ENCODE measurements at regions not wholly inside any gene's neighbourhood (a gene's known extent, or its start where the extent isn't known, plus 50 kb on each side); places are given as distances from the start of the nearest gene placed in this dataset.

- no peak for DNase-seq (ENCODE audit: low read depth in 2 of 2)
Observed at GRCh38 chr4:123987408-123987807, 590.8 kb downstream of the SPRY1 start.

GRCh38 chr4:123990310-123990870 is 593.8 kb downstream of the SPRY1 start:
- no peak for DNase-seq (ENCODE audit: low read depth in 2 of 2)

DNA sequence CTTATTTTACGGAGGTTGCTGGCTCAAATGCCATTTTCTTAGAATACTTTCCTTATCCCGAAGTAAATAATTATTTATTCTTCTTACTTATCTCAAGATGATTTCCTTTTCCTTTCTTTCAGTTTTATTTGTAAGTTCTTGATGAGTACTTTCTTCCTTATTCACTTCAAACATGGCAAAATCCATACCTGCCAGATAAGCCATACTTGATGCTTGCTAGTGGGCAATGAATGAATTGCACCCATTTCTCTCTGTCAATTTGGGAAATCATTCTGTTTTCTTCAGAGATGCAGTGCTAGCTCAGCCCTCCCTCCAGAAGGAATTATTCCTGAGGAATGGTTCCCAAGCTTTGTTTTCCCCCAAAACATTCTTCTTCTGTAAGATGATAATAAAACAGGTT is 598.3 kb downstream of the SPRY1 start:
- DNase-seq (ENCODE audit: low read depth in 2 of 2) = no peak

GRCh38 chr4:123995936-123996335 is 599.3 kb downstream of the SPRY1 start:
- DNase-seq (ENCODE audit: low read depth in 2 of 2) = no peak

- no peak for DNase-seq (ENCODE audit: low read depth in 2 of 2)
Observed at GRCh38 chr4:123996718-123997510, 600.3 kb downstream of the SPRY1 start.

- no peak for DNase-seq (ENCODE audit: low read depth in 2 of 2)
Observed at GRCh38 chr4:123997776-123998449, 601.3 kb downstream of the SPRY1 start.

DNA sequence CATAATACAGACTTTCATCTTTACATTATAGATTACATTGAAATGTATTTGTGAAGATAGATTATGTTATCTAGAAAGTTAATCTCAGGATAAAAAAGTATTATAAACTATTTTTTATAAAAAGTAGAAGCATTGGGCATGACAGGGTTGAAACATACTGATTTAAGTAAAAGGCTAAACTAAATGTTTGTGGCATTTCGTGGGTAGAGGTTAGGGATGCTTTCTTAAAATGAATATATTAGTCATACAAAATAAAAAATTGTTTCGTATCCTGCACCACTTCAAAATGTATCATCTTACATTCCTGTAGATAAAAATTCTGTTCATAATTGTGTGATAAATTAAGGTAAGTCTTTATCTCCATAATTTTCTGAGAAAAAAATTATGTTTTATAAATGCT is 603.6 kb downstream of the SPRY1 start:
- DNase-seq (ENCODE audit: low read depth in 2 of 2) = no peak

- no peak for DNase-seq (ENCODE audit: low read depth in 2 of 2)
Observed at GRCh38 chr4:124015766-124016165, 619.2 kb downstream of the SPRY1 start.

- no peak for DNase-seq (ENCODE audit: low read depth in 2 of 2)
Observed at GRCh38 chr4:124017185-124017785, 620.7 kb downstream of the SPRY1 start.

- DNase-seq (ENCODE audit: low read depth in 2 of 2) = no peak
Observed at GRCh38 chr4:124018383-124019317, 622.1 kb downstream of the SPRY1 start.

- DNase-seq (ENCODE audit: low read depth in 2 of 2) = no peak
Observed at GRCh38 chr4:124019749-124020549, 623.4 kb downstream of the SPRY1 start.

DNA sequence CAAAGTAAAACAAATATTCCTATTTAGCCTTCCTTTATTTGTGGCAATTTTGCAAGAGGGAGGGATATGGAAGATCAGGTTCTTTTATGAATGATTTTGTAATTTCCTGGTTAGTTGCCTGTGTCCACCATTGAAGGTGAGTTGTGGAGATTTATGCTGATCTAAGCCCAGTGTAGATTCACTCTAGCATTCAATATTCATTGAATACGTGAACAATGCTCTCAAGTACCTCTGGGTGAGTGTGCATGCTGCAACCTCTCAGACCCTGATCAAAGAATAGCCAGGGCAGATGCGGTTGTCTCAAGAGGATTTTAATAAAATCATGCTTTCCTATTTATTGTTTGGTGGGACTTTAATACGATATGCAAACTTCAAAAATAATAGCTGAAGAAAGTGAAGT is 628.4 kb downstream of the SPRY1 start:
- DNase-seq (ENCODE audit: low read depth in 2 of 2) = no peak

DNA sequence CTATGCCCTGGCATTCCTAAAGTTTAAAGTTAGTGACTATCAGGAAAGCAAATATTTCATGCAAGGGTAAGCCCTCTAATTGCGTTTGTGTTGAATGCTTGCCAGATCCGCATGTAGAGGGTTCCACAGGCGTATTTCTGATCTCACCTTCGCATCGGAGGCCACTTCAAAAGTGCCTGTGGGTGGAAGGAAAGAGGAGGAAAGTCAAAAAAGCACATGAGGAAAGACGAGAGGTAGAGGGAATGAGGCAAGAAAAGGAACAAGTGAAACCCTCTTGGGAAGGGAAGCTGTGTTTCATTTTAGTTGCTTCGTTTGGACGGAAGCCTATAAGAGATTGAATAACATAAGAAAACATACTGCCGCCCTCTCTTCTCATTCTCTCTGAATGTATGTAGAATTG is 628.8 kb downstream of the SPRY1 start:
- DNase-seq (ENCODE audit: low read depth in 2 of 2) = no peak

DNA sequence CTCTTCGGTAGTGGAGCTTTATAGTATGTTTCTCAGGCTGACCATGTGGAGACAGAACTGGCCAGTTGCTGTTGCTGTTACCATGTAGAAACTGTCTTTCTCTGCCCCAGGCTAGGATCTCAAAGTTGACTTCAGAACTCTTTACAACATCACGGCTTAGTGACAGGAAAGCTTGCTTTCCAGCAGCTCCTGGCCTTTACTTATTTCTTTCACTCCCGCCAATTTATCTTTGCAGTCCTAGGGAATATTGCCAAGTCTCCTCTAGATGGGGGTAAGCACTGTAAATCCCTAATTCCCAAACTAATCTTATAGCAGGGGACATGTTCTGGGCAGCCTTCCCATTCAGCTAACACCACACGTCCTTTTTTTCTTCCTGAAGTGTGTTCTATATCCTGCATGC is 631.6 kb downstream of the SPRY1 start:
- DNase-seq (ENCODE audit: low read depth in 2 of 2) = no peak

- DNase-seq (ENCODE audit: low read depth in 2 of 2) = no peak
Observed at GRCh38 chr4:124030147-124030546, 633.6 kb downstream of the SPRY1 start.

DNA sequence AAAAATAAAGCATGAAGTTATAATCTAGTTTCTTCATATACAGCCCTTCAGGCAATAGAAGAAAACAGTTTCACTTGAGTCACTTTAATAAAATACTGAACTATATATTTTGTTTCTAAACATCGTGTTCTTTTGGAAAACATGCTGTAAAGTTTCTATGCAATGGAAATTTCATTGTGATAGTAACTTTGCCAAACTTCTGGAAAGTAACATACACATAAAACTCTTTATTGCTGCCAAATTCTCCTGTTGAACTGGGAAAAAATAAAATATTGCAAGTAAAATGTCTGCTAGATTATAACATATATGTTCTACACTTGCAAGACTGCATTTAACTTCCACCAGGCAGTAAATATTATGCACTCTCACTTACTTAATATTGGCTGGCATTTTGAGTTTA is 635.4 kb downstream of the SPRY1 start:
- DNase-seq (ENCODE audit: low read depth in 2 of 2) = no peak

DNA sequence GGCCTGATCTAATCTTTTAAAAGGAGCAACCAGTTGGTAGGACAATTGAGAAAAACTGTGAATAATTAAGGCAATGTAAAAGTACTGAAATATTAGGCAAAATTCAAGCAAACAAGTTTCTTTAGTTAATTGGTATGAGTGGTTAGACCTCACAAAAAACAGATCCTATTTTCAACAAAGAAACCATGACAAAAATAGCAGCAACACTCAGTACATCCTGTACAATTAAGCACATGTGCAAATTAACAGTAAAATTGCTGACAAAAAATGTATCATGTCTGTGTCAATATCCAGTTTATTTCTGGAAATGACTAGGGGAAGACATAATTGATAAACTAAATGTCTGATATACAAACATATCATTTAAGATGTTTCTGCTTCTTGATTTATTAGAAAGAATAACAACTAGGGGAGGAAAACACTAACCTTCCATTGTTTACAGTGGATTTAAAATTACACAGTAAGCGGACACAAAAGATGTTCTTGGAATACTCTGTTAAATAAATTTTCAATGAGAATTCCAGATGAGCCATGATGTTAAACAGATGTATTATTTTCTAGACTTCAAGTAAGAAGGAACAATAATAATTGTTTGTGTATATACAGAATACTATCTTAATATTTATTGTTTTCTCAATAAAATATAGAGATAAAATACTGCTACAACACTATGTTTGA is 638.9 kb downstream of the SPRY1 start:
- DNase-seq (ENCODE audit: low read depth in 2 of 2) = no peak

GRCh38 chr4:124037236-124037635 is 640.6 kb downstream of the SPRY1 start:
- DNase-seq (ENCODE audit: low read depth in 2 of 2) = no peak

DNA sequence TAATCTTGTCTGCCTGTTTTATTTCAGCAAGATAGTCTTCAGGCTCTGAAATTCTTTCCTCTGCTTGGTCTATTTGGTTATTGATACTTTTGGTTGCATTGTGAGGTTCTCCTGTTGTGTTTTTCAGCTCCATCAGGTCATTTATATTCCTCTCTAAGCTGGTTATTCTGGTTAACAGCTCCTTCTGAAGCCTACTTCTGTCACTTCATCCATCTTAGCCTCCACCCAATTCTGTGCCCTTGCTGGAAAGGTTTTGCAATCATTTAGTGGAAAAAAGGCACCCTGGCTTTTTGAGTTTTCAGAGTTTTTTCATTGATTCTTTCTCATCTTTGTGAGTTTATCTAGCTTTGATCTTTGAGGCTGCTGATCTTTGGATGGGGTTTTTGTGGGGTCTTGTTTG is 647.7 kb downstream of the SPRY1 start:
- no peak for DNase-seq (ENCODE audit: low read depth in 2 of 2)

- no peak for DNase-seq (ENCODE audit: low read depth in 2 of 2)
Observed at GRCh38 chr4:124044867-124045266, 648.3 kb downstream of the SPRY1 start.

All from stimulated activated CD4-positive, alpha-beta T cell treated with anti-CD3 and anti-CD28 coated beads, Interleukin-1b, Interleukin-23, amount 100 ng/mL, for 1 hour (primary cell).